Muscle of leg (tissue), 3 donors: ENCODE measurements at regions not wholly inside any gene's neighbourhood (a gene's known extent, or its start where the extent isn't known, plus 50 kb on each side); places are given as distances from the start of the nearest gene placed in this dataset.

ENCODE experiments used
- DNase-seq: peaks from one replicate; pipeline ENCODE4 v3.0.0; 2013
- H3K27ac ChIP-seq: one replicate; pipeline ENCODE4 v1.5.1; 2013; ENCODE audit warnings: mild to moderate bottlenecking, low read length, control low read depth
- H3K27me3 ChIP-seq: one replicate; pipeline ENCODE4 v1.6.1; 2013; ENCODE audit warnings: low read length; ENCODE audit not compliant: control insufficient read depth, insufficient read depth
- H3K36me3 ChIP-seq: one replicate; pipeline ENCODE4 v1.6.1; 2013; ENCODE audit warnings: low read length; ENCODE audit not compliant: control insufficient read depth, insufficient read depth
- H3K4me1 ChIP-seq: one replicate; pipeline ENCODE4 v1.6.1; 2013; ENCODE audit warnings: low read length; ENCODE audit not compliant: control insufficient read depth, insufficient read depth
- H3K4me3 ChIP-seq: one replicate; pipeline ENCODE4 v1.5.1; 2013; ENCODE audit warnings: low read length, control low read depth
- H3K9me3 ChIP-seq: replicated peaks from 2 replicates; pipeline ENCODE4 v1.6.1; 2013; ENCODE audit warnings: low read depth, low read length; ENCODE audit not compliant: control insufficient read depth
- WGBS: methylation state at CpG from one replicate; pipeline ENCODE4 v1.1.5; 2013; ENCODE audit warnings: missing lambda C conversion rate; ENCODE audit not compliant: insufficient coverage; 5-methylcytosine and 5-hydroxymethylcytosine counted together

- no peak for DNase-seq
- H3K9me3 ChIP-seq, result no peaks in the 10 kb centered on the region
- H3K36me3 ChIP-seq, result no peaks in the 10 kb centered on the region
- WGBS, result no CpG with 5 or more reads among the region's 1 CpG
- no peak overlapping the region for H3K4me3 ChIP-seq
- H3K27ac ChIP-seq, result no peak overlapping the region
- no peaks in the 10 kb centered on the region for H3K4me1 ChIP-seq
- no peaks in the 10 kb centered on the region for H3K27me3 ChIP-seq
These were observed 147.8 kb upstream of the DTNBP1 start for GRCh38 chr6:15810618-15811017.

GRCh38 chr6:15809367-15809766 is 146.5 kb upstream of the DTNBP1 start:
- H3K9me3 ChIP-seq, result no peaks in the 10 kb centered on the region
- H3K4me1 ChIP-seq, result no peaks in the 10 kb centered on the region
- no peaks in the 10 kb centered on the region for H3K27me3 ChIP-seq
- H3K36me3 ChIP-seq, result no peaks in the 10 kb centered on the region
- WGBS, result 29% methylated on average over 1 of the region's 2 CpGs
- no peak overlapping the region for H3K4me3 ChIP-seq
- DNase-seq, result no peak
- H3K27ac ChIP-seq, result no peak overlapping the region

- WGBS, result 19% methylated on average over 8 of the region's 13 CpGs
- no peak for DNase-seq
- Histone ChIP-seq H3K4me3 (no peak overlapping the region), H3K27me3 (no peaks in the 10 kb centered on the region), H3K27ac (no peak overlapping the region), H3K9me3 (no peaks in the 10 kb centered on the region), H3K36me3 (no peaks in the 10 kb centered on the region), H3K4me1 (no peaks in the 10 kb centered on the region)
These were observed 141.6 kb upstream of the DTNBP1 start for GRCh38 chr6:15804164-15805154.

- H3K36me3 ChIP-seq, result no peaks in the 10 kb centered on the region
- H3K27me3 ChIP-seq, result no peaks in the 10 kb centered on the region
- peaks cover under 1% of the 10 kb centered on the region for H3K4me1 ChIP-seq
- no peak overlapping the region for H3K27ac ChIP-seq
- WGBS, result no CpG with 5 or more reads among the region's 5 CpGs
- peaks cover 7% of the 10 kb centered on the region for H3K9me3 ChIP-seq
- no peak for DNase-seq
- no peak overlapping the region for H3K4me3 ChIP-seq
These were observed 139.6 kb upstream of the DTNBP1 start for GRCh38 chr6:15802466-15802865.

- Histone ChIP-seq H3K9me3 (peaks cover 7% of the 10 kb centered on the region), H3K27me3 (no peaks in the 10 kb centered on the region), H3K36me3 (no peaks in the 10 kb centered on the region), H3K4me1 (peaks cover 6% of the 10 kb centered on the region), H3K4me3 (no peak overlapping the region), H3K27ac (no peak overlapping the region)
- no peak for DNase-seq
- WGBS, result 50% methylated on average over 1 of the region's 7 CpGs
These were observed 139.1 kb upstream of the DTNBP1 start for GRCh38 chr6:15801912-15802311.

GRCh38 chr6:15800841-15801617 is 138.2 kb upstream of the DTNBP1 start:
- Histone ChIP-seq H3K4me3 (no peak overlapping the region), H3K36me3 (no peaks in the 10 kb centered on the region), H3K9me3 (peaks cover 7% of the 10 kb centered on the region), H3K27me3 (no peaks in the 10 kb centered on the region), H3K4me1 (peaks cover 13% of the 10 kb centered on the region), H3K27ac (no peak overlapping the region)
- no peak for DNase-seq
- 82% methylated on average over 5 of the region's 11 CpGs for WGBS

- peaks cover 7% of the 10 kb centered on the region for H3K9me3 ChIP-seq
- 84% methylated on average over 2 of the region's 2 CpGs for WGBS
- no peak overlapping the region for H3K4me3 ChIP-seq
- no peak overlapping the region for H3K27ac ChIP-seq
- DNase-seq, result no peak
- H3K27me3 ChIP-seq, result no peaks in the 10 kb centered on the region
- H3K36me3 ChIP-seq, result no peaks in the 10 kb centered on the region
- H3K4me1 ChIP-seq, result peaks cover 21% of the 10 kb centered on the region
These were observed 135.9 kb upstream of the DTNBP1 start for GRCh38 chr6:15798533-15799255.

GRCh38 chr6:15796844-15797243 is 134.0 kb upstream of the DTNBP1 start:
- no peak overlapping the region for H3K4me3 ChIP-seq
- WGBS, result 79% methylated on average over 2 of the region's 5 CpGs
- no peaks in the 10 kb centered on the region for H3K36me3 ChIP-seq
- no peaks in the 10 kb centered on the region for H3K27me3 ChIP-seq
- H3K4me1 ChIP-seq, result peaks cover 34% of the 10 kb centered on the region
- peaks cover 7% of the 10 kb centered on the region for H3K9me3 ChIP-seq
- DNase-seq, result no peak
- H3K27ac ChIP-seq, result peak overlapping the region; percentile 57

GRCh38 chr6:15796130-15796771 is 133.4 kb upstream of the DTNBP1 start:
- 74% methylated on average over 6 of the region's 7 CpGs for WGBS

More at GRCh38 chr6:15796130-15796771, 133.4 kb upstream of the DTNBP1 start:
- Histone ChIP-seq H3K27me3 (no peaks in the 10 kb centered on the region), H3K4me1 (peaks cover 40% of the 10 kb centered on the region), H3K27ac (peak overlapping the region; percentile 75), H3K36me3 (no peaks in the 10 kb centered on the region), H3K4me3 (no peak overlapping the region), H3K9me3 (peaks cover 7% of the 10 kb centered on the region)
- peak; percentile 77 for DNase-seq
